NCI-H2029 treated with DMSO at 0.1 percent for 48 hours (cell line): ENCODE measurements at regions not wholly inside any gene's neighbourhood (a gene's known extent, or its start where the extent isn't known, plus 50 kb on each side); places are given as distances from the start of the nearest gene placed in this dataset.

Experiments used
- DNase-seq: peaks from one replicate; lab custom pipeline; 2025; lab: John Stamatoyannopoulos, UW

DNA sequence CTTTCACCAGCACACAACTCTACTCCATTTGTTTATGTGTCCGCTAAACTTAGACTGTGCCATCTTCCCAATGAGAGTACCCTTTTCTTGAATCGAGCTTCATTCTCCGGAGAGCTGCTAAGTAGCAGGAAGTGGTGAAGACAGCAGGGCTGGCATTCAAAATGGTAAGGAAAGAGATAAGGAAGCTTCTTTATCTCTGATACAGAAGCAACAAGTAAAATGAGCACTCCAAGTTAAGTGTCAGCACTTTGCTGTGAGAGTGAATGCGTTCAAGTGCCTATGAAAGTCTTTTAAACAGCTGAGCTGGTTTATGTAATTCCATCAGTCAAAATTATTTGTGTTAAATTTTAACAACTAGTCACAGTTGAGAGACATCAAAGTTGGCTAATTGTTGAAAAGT is 386.8 kb upstream of the PTPRD start:
- DNase-seq: no peak

DNA sequence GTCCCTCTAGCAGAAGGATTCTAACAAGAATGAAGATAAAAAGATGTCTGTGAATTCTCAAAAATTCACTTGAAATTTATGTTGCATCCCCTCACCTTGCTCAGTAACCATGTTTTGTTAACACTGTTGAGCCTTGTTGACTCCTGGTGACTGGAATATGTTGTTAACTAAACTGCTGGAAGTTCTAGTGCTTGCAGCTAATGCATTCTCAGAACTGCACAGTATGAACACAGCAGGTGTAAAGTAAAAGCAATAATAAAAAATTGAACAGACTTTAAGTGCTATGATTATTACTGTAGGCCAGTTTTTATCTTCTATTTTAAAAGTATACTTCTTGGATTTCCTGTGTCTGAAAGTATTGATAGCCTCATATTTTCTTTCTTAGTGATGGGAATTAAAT is 388.7 kb upstream of the PTPRD start:
- no peak for DNase-seq

DNA sequence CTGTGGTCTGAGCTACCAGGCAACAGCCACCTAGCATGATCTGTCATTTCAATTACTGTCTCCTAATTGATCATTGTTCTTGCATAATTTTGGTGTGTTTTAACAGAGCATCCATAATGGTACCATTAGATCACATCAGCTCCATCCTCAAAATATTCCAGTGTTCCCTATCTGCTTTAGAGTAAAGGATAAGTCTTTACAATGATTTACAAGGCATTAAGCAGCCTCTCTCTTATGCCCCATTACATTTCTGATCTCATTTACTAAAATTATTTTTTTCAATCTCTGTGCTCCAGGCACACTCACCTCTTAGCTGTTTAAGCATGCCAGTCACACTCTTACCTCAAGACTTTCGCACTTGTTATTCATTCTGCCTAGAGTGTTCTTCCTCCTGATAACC is 389.9 kb upstream of the PTPRD start:
- no peak for DNase-seq

DNA sequence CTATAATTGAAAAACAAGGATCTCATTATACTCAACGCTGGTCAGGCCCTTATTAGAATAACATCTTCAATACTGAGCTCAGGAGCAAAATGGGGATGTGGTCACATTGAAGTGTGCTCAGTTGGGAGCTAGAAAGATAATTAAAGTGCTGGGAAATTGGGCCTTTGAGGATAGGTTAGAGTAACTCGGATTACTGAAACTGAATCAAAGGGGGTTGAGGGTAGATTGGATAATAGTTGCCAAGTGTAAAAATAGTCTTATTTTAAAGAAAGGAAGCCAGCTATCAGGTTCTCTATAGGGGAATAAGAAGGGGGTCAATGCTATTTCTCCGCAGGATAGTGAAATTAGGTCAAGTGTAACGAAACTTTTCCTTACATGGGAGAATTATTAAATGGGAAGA is 391.0 kb upstream of the PTPRD start:
- no peak for DNase-seq

DNA sequence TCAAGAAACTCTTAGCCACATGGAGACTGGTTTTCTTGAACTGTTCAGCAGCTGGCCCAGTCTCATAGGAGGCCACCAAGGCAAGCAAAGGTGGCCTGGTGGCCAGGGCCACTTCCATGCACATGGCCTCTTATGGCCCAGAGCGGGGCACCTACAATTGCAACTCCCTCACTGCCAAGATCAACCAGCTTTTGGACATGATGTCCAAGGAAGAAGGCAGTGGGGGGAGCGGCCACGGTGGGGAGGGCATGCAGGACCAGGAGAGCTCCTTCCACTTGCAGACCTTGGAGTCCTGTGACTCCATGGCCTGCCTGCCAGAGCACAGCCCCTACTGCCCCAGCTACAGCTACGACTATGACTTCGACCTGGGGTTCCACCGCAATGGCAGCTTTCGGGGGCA is 398.9 kb upstream of the PTPRD start:
- DNase-seq: no peak

DNA sequence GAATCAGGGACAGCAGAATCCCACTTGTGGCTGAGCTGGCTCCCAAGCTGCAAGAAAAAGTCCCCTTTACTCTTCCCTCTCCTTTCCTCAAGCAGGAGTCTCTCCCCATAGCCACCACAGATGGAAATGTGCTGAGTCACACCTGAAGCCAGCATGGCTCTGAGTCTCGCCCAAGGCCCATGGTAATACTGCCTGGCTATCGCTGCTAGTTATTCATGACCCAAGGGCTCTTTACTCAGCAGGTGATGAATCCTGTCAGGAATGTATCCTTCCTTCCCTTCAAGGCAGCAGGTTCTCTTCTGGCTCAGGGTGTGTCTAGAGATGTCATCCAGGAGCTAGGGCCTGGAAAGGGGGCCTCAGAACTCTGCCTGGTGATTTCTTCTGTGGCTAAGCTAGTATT is 403.3 kb upstream of the PTPRD start:
- no peak for DNase-seq

DNA sequence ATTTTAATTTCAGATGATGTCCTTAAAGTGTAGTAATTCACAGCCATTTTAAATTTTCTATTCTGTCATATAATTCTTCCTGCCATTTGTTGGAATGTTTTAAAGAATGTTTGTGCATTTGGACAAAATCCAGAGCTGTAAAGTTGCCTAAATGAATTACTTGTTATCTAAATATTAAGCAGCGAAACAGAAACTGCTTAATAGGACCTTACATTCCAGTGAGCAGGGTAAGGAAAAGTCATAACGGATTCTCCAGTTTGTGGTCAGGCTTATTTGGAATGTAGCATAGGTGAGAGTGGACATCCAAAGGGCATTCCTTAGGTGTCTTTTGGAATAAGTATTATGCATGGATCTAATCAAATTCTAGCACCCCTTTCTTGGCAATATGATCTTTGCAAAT is 410.4 kb upstream of the PTPRD start:
- no peak for DNase-seq

DNA sequence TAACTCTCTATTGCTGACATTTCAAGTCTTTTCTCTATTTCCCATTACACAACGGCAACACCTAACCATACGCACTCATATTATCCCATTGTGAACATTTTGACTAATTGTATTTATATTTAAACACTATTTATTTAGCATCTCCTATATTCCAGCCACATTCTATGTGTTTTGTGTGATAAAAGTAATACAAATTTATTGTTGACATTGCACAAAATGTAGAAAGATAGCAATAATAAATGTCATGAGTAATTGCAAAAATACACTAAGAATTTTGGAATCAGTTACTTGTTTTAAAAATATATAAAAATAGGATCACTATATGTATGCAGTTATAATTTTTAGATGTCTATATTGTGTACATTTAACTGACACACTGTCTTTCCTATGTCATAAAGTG is 413.0 kb upstream of the PTPRD start:
- DNase-seq: no peak

DNA sequence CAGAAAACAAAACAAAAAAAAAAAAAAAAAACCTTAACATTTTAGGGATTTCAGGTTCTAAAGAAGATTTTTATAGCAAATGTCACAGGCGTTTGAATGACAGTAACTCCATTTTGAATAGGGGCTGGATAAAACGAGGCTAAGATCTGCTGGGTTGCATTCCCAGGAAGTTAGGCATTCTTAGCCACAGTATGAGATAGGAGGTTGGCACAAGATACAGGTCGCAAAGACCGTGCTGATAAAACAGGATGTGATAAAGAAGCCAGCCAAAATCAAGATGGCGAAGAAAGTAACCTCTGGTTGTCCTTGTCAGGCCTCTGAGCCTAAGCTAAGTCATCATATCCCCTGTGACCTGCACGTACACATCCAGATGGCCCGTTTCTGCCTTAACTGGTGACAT is 425.6 kb upstream of the PTPRD start:
- no peak for DNase-seq

DNA sequence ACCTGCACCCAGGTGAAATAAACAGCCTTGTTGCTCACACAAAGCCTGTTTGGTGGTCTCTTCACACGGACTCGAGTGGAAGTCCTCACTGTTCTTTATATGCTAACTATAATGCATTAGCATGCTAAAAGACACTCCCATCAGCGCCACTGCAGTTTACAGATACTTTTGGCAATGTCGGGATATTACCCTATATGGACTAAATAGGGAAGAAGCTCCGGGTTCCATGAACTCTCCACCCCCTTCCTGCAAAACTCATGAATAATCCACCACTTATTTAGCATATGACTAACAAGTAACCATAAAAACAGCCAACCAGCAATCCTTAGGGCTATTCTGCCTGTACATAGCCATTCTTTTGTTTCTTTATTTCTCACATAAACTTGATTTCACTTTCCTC is 426.2 kb upstream of the PTPRD start:
- no peak for DNase-seq

DNA sequence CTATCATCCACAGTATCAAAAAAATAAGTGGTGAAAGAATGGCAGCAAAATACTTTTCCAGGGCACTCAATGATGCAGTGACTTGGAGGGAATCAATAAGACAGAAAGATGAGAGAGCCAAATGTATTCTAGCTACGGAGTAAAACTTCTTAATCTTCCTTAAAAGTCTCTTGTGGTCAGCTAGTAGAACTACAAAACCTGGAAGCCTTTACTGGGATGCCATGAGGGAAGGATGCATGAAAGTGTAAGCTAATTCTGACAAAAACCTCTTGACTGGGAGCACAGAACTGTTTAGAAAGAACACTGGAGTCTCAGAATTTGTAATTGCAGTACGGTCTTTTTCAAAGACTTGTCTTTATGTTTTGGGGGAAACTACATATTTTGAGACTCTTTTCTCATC is 432.8 kb upstream of the PTPRD start:
- no peak for DNase-seq

DNA sequence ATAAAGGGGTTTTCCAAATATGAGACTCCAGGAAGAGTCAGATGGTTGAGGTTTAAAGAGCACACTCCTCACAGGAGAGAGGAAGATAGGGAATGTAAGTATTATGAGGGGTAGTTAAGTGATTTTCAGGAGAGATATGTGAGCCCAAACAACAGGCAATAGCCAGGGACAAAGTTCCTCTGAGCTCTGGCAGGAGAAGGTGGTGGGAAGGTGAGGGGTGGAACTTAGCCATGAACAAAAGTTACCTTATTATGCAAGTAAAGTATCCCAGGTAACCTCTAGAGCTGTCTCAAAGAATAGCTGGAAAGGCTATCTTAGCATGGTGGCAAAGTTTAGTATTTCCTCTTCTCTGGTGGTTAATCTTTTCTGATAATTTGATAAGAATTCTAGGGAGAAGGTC is 450.5 kb upstream of the PTPRD start:
- DNase-seq: no peak

DNA sequence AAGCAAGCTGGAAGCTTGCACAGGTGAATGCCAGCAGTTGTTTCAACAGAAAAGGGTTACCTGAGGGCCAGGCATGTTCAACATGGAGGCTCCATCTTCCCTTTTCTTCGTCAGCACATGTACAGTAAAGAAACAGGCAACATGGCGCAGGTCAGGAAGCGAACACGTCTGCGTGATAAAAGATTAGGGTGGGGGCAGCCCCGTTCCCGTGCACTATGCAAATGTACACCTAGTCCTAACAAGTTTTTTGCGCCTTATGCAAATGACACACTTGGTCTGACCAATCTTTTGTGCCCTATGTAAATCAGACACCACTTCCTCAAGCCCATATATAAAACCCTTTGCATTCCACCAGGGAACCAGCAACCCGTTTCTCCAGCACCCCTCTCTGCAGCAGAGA is 452.1 kb upstream of the PTPRD start:
- DNase-seq: peak; percentile 56

DNA sequence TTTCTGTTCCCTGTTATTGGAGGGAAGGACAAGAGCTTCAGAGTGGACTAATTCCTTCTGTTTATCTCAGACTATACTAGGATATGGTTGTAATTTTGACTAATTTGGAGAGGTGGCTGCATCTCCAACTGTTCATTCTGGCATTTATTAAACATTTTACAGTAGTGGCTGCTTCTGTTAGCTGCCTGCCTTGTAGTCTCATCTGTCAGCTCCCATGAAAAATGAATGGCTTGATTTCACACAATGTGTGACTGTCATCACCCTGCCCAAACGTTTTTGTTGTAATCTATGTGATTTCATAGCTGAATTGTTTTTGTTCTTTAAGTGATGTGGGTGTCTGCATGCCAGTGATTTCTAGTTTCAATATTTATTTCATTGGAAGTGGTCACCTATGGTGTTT is 459.4 kb upstream of the PTPRD start:
- DNase-seq: no peak

DNA sequence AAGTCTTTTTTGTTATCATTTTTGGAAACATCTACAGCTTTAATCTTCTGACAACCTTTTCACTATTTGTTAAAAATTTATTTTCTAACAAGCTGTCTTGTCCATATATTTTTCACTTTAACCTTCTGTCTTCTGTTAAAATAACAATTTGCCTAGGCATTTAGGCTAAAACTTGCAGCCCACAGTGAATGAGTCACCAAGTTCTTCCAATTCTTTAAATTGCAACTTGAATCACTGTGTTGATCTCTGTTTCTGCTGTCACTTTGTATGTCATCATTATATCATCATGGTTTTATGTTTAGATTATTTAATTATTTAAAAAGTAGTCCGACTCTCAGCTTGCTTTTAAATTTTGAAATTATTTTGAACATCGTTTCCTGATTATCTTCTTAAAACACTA is 473.8 kb upstream of the PTPRD start:
- no peak for DNase-seq

DNA sequence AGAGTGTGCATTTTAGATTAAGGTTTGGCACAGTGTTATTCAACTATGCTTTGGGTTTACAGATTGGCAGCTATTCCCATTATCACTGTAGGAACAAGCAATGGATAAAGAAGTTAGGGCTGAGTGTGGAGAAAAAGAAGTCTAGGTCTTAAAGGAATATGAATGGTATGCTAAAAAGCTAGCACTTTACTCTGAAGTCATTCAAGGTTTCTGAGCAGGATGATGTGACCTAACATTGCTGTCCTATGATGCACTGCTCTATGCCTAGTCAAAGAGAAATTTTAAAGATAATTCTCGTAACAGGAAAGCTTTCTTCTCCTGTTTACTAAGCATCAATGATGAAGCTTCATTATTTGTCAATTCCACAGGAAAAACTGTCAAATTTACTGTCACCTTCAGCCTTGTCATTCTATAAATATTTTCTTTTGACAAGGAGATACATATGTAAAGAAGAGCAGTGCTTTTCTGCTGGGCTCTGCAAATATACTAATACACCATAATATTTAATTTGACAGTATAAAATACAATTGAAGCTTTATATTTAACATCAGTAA is 476.1 kb upstream of the PTPRD start:
- DNase-seq: no peak

DNA sequence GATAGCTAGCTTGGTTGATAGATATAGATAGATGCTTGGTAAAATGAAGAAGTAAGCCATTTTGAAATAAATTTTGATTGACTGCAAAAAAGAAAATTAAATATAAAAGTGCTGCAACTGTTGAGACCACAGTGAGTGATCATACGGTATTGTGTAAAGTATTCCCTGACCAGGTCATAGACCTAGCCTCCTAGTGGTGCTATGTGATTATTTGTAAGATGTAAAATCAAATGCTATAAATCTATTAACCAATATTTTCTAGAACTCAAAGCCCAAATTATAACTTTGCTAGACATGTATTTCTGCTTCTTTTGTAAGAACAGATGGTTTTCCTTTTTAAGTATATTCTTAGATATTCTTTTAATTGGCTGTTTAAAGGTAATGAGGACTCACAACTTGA is 480.2 kb upstream of the PTPRD start:
- DNase-seq: no peak

DNA sequence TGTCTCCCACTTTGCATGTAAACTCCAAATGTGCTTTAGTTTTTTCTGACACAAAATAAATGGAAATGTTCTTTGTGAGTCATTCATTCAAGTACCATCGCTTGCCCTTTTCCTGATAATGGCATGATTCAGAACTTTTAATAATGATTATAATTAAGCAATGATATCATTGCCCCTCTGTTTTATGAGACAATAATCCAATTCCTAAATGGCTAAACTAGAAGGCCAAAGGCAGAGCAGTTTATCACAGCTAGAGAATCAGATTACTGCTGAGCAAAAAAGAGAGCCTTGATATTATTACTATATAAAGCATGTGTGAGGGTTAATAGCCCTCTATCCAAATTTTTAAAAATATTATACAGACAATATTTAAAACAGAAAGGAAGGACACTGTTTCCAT is 484.2 kb upstream of the PTPRD start:
- DNase-seq: no peak

DNA sequence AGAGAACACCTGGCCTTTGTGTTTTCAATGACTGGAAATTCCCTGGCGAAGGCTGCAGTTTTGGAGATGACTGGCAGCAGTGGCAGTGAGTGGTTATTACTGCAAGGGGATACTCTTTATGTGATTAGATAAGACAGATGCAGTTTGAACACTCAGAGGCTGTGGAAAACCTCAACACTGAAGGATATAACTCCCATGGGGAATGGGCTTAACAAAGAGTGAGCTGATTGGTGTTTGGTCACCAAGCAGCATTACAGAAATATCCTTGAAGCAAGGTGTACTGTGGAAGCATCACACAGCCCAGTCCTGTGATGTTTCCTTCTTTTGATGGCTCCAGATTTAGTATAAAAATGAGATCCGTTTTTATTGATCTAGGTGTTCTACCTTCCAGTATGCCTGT is 490.7 kb upstream of the PTPRD start:
- DNase-seq: no peak

DNA sequence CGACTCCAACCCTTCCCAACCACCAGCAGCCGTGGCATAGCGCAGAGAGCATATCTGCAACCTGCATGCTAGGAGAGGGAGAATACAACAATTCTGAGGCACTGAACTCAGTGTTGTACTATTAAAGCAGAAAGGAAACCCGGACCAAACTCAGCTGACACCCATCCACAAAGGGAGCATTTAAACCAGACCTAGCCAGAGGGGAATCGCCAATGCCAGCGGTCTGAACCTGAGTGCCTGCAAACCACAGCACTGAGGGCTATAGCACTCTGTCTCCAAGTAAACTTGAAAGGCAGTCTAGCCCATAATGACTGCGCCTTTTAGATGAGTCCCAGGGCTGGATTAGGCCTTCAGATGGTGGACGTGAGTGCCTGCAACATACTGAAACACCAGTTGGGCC is 494.4 kb upstream of the PTPRD start:
- no peak for DNase-seq

DNA sequence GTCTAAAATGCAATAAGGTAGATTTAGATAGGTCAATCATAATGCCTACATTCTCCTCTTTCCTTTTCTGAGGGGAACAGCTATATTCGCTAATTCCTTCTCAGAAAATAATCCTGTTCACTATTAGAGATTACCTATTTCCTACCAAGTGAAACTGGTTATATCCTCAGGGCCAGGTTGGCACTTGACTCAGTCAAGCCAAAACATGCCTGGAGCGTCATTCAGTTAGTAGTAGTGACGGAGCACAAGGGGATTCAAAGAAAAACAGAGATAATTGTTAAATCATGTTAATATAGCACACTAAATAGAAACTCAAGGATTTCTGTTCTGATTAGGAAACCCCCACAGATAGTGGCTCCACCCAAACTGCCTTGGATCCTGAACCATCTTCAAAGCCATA is 515.4 kb upstream of the PTPRD start:
- no peak for DNase-seq

DNA sequence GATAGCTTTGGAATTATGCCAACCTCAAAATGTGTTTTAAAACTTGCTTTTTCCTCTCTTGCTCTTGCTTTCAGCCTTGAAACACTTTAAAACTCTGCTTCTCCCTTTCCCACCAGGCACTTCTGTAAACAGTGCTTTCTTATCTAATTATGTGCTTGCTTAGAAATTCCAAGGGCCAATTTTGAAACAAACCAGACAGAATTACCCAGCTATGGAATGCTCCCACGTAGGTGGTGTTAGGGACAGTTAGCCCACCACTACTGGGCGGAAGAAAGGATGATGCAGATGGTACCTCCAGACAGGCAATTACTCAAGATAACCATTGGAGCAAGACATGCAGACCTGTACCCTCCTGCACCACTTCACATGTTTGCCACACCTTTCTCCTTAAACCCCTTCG is 523.0 kb upstream of the PTPRD start:
- DNase-seq: no peak

DNA sequence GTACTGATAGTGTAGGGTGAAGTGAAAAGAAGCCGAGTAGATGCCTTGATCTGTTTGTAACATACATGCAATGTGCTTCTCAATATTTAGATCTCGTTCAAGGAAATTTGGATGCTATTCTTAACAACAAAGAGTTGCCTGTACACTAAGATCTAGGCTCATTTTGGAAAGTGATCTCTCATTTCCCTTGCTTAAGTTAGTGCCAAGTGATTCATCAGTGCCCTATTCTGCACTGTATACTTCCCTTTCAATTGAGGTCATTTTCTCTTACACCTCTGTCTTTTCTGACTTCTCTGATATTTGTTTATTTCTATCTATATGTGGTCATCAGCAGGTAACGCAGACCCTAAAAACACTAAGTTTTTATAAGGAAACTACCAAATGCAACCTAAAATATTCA is 528.6 kb upstream of the PTPRD start:
- DNase-seq: no peak

DNA sequence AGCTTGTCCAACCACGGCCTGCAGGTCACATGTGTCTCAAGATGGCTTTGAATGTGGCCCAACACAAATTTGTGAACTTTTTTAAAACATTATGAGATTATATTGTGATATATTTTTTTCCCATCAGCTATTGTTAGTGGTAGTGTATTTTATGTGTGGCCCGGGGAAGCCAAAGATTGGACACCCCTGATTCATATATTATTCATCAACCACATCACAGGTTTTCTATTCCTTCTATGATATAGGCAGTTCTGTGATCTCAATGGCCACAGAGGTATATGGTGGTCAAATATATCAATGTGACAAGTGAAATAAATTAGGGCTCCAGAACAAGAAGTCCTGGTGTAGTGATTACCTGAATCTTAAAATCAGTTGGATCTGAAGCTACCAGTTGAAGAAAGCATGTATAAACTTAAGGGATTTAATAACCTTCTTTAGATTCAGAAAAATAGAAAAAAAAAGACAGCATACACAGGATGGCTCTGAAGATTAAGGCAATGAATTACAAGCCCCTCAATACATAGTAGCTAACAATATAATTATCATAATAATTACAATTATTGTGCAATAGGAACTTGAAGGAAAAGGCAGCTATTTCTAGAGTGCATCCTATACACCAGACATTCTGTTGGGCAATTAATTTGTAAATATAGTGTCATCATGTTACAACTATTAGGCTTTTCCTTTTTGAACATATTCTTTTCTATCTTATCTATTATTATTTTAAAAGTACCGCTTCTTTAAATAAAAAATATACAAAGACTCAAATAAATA is 530.4 kb upstream of the PTPRD start:
- DNase-seq: no peak
